Central memory CD8-positive, alpha-beta T cell (primary cell): ENCODE measurements at regions not wholly inside any gene's neighbourhood (a gene's known extent, or its start where the extent isn't known, plus 50 kb on each side); places are given as distances from the start of the nearest gene placed in this dataset.
"Not testable (repeated sequence)": the region's sequence is repeated elsewhere in the genome, so short reads cannot be mapped to it uniquely, and the experiment has no call there.

ENCODE experiments used
- ATAC-seq: fragments of 150-1000 bp; cut with Tn5 transposase; replicated peaks from 2 replicates; pipeline ENCODE4 v1.10.0; 2022; ENCODE audit warnings: mild to moderate bottlenecking, moderate FRiP score, moderate number of reproducible peaks; ENCODE audit not compliant: poor library complexity, severe bottlenecking; ENCODE audit errors: extremely low read depth
- DNase-seq, 2 donors: peaks; one replicate each; pipeline ENCODE4 v3.0.0; 2021; ENCODE audit warnings: low spot score in 2 of 2
- H3K27ac Mint-ChIP-seq: one replicate; pipeline ENCODE4 v1.8.0; 2022; ENCODE audit warnings: low read depth, mild to moderate bottlenecking, moderate library complexity, mixed read lengths
- H3K27me3 Mint-ChIP-seq: one replicate; pipeline ENCODE4 v1.8.0; 2022; ENCODE audit warnings: mixed read lengths
- H3K36me3 Mint-ChIP-seq: one replicate; pipeline ENCODE4 v1.8.0; 2022; ENCODE audit warnings: mild to moderate bottlenecking, moderate library complexity, mixed read lengths; ENCODE audit not compliant: insufficient read depth
- H3K4me1 Mint-ChIP-seq: one replicate; pipeline ENCODE4 v1.8.0; 2022; ENCODE audit warnings: mixed read lengths
- H3K4me3 Mint-ChIP-seq: one replicate; pipeline ENCODE4 v1.8.0; 2022; ENCODE audit warnings: mild to moderate bottlenecking, moderate library complexity, mixed read lengths
- H3K9me3 Mint-ChIP-seq: one replicate; pipeline ENCODE4 v1.8.0; 2022; ENCODE audit warnings: mixed read lengths

DNA sequence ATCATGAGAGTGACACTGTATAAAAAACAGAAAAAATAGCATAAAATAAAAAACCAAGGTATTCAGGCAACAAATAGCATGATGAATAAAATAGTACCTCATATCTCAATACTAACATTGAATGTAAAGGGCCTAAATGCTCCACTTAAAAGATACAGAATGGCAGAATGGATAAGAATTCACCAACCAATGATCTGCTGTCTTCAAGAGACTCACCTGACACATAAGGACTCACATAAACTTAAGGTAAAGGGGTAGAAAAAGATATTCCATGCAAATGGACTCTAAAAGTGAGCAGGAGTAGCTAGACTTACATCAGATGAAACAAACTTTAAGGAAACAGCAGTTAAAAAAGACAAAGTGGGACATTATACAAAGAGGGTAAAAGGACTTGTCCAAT is 232.4 kb downstream of the RBM26 start:
- not testable (repeated sequence) for H3K27ac Mint-ChIP-seq, H3K4me1 Mint-ChIP-seq, DNase-seq, ATAC-seq, H3K4me3 Mint-ChIP-seq, H3K36me3 Mint-ChIP-seq
- Mint-ChIP-seq H3K27me3 (peaks cover 60% of the 10 kb centered on the region), H3K9me3 (peaks cover 12% of the 10 kb centered on the region)

DNA sequence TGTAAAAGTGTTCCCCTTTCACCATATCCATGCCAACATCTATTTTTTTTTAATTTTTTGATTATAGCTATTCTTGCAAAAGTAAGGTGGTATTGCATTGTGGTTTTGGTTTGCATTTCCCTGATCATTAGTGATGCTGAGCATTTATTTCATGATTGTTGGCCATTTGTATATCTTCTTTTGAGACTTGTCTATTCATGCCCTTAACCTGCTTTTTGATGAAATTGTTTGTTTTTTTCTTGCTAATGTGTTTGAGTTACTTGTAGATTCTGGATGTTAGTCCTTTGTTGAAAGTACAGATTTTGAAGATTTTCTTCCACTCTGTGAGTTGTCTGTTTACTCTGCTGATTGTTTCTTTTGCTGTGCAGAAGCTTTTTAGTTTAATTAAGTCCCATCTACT is 233.1 kb downstream of the RBM26 start:
- H3K36me3 Mint-ChIP-seq, H3K4me3 Mint-ChIP-seq, ATAC-seq, H3K4me1 Mint-ChIP-seq, H3K27ac Mint-ChIP-seq, DNase-seq: not testable (repeated sequence)
- Mint-ChIP-seq H3K27me3 (peaks cover 60% of the 10 kb centered on the region), H3K9me3 (peaks cover 12% of the 10 kb centered on the region)

DNA sequence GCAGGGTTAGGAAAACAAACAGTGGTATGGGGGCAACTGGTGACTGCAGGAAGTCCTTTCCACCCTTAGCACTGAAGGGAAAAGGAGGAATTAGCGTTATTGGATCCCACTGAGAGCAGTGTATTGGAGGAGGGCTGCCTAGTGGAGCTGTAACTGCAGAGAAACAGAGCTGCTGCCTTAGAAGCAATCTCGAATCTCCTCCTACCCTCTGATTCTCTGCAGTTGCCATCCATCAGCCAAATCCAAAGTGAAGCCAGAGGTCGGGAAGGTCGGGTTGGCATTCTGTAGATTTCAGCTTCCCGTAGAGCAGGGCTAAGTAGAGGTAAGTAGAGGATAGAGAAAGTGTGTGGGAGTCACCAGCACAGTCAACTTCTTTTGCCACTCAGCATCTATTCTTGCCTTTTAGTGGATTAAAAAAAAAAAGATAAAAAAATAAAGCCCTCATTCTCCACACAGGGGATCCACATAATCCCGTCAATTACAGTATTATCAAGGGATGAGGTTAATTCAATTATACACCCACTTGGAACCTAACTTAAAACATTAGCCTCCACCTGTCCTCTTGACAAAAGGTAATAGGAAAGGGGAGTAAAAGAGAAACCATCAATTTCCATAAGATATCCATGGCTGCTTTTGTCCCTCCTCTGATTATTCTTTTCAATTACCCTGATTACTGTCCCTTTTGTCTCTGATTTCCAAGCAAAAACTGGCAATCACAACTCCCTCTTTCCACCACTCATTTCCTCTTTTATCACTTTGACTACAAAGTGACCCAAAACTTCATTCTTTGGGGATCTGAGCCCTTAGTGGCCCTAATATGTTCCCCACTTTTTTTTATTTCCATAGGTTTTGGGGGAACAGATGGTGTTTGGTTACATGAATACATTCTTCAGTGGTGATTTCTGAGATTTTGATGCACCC is 234.7 kb downstream of the RBM26 start:
- Mint-ChIP-seq H3K27ac (no peak overlapping the region), H3K27me3 (peaks cover 68% of the 10 kb centered on the region), H3K36me3 (peaks cover 2% of the 10 kb centered on the region), H3K9me3 (peaks cover 18% of the 10 kb centered on the region), H3K4me3 (no peak overlapping the region), H3K4me1 (no peaks in the 10 kb centered on the region)
- DNase-seq (no peak), ATAC-seq (no peak)

DNA sequence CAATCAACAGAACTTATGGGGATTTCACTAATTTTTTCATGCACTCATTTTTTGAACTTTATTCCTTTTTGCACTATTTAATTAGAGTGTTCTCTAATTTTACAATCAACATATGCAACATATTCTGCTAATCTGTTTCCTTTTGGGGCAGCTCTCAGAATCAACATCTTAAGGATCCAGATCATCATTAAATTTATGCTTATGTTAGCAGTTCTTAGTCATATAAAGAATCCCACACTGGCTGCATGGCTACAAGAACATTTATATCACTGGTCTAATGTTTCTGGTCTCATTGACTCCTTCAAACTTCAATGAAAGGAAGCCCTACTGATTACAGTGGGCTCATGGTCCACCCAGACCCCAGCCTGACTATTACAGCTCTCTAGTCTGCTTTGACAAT is 245.2 kb downstream of the RBM26 start:
- no peaks in the 10 kb centered on the region for H3K9me3 Mint-ChIP-seq
- no peak for ATAC-seq

DNA sequence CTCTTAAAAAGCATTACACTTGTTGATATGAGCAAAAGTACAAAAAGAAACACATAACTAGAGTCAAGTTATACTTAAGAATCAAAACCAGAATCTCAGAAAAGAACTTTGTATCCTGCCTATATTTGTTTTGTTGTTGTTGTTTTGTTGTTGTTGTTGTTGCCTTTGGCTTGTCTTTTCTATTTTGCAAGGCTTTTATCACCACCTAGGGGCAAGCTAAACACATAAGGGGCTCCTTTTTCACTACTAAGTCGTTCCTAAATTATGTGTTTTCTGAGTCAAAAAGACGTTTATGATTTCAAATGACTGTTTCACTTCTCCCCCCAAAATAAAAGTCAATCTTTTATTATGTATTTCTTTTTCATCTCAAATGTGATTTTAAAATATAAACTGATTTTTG is 250.2 kb downstream of the RBM26 start:
- no peak for ATAC-seq
- peaks cover 1% of the 10 kb centered on the region for H3K36me3 Mint-ChIP-seq

More for the DNA sequence above, 245.2 kb downstream of the RBM26 start:
- H3K4me3 Mint-ChIP-seq = no peak overlapping the region
- H3K4me1 Mint-ChIP-seq = no peaks in the 10 kb centered on the region
- no peak overlapping the region for H3K27ac Mint-ChIP-seq
- peaks cover 60% of the 10 kb centered on the region for H3K27me3 Mint-ChIP-seq
- no peak for DNase-seq
- H3K36me3 Mint-ChIP-seq = peaks cover 3% of the 10 kb centered on the region

DNA sequence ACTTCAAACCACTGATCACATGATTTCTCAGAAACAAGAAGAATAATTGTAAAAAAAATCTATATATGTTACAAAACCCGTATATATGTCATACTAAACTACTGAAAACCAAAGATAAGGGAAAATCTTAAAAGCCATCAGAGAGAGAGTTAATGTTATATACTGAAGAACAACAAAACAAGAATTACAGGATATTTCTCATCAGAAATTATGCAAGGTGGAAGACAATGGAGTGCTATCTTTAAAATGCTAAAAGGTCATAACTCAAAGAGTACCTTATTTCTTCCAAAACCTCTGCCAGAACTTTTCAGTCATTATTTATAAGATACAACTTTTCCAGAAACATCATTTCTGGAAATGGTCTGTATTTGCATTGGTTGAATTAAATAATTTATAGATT is 256.8 kb downstream of the RBM26 start:
- H3K27me3 Mint-ChIP-seq = peaks cover 57% of the 10 kb centered on the region
- no peaks in the 10 kb centered on the region for H3K9me3 Mint-ChIP-seq
- H3K36me3 Mint-ChIP-seq = no peaks in the 10 kb centered on the region

More for the DNA sequence above, 250.2 kb downstream of the RBM26 start:
- Mint-ChIP-seq H3K4me1 (no peaks in the 10 kb centered on the region), H3K4me3 (no peak overlapping the region), H3K9me3 (no peaks in the 10 kb centered on the region), H3K27ac (no peak overlapping the region), H3K27me3 (peaks cover 70% of the 10 kb centered on the region)
- no peak for DNase-seq

DNA sequence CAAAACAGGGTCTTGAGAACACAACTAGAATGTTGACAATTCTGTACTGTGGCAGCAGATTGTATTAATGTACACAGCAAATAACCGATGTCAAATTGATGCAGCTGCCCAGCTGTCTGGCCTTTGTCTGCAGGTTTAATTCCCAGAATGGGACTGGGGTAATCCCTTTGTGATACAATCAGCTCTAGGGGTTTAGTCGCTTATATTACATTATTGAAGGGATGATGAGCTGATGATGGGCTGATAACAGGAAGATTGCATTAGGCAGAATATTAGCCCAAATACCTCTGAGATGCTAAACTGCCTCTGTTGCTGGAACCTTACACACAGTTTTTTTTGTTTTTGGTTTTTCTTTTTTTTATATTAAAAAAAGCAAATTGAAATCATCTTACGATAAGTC is 265.0 kb downstream of the RBM26 start:
- H3K27me3 Mint-ChIP-seq = peaks cover 30% of the 10 kb centered on the region
- H3K36me3 Mint-ChIP-seq = no peaks in the 10 kb centered on the region
- no peaks in the 10 kb centered on the region for H3K4me1 Mint-ChIP-seq
- H3K9me3 Mint-ChIP-seq = no peaks in the 10 kb centered on the region
- DNase-seq = no peak
- H3K4me3 Mint-ChIP-seq = no peak overlapping the region
- H3K27ac Mint-ChIP-seq = no peak overlapping the region
- ATAC-seq = no peak

More for the DNA sequence above, 256.8 kb downstream of the RBM26 start:
- ATAC-seq = no peak
- H3K4me3 Mint-ChIP-seq = no peak overlapping the region
- H3K27ac Mint-ChIP-seq = no peak overlapping the region
- DNase-seq = no peak
- H3K4me1 Mint-ChIP-seq = no peaks in the 10 kb centered on the region

DNA sequence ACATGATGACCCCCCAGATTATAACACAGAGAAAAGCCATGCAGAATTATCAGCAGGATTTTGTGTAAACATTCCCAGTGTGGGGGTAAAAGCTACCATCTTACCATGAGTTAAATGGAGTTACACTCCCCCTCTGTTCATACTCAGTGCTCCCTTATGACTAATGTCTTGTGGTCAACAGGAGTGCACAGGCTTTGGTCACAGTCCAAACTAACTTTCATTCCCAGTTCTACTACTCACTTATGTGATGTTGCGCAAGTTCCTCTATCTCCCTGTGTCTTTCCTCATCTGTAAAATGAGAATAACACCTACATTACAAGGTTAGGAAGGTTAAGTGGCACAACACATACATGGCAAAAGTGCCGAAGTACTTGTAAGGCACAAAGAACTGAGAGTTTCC is 277.9 kb downstream of the RBM26 start:
- no peak overlapping the region for H3K27ac Mint-ChIP-seq
- no peak for ATAC-seq
- H3K4me1 Mint-ChIP-seq = no peaks in the 10 kb centered on the region
- H3K36me3 Mint-ChIP-seq = no peaks in the 10 kb centered on the region
- DNase-seq = no peak
- H3K9me3 Mint-ChIP-seq = peaks cover 4% of the 10 kb centered on the region
- peaks cover 63% of the 10 kb centered on the region for H3K27me3 Mint-ChIP-seq
- H3K4me3 Mint-ChIP-seq = no peak overlapping the region

DNA sequence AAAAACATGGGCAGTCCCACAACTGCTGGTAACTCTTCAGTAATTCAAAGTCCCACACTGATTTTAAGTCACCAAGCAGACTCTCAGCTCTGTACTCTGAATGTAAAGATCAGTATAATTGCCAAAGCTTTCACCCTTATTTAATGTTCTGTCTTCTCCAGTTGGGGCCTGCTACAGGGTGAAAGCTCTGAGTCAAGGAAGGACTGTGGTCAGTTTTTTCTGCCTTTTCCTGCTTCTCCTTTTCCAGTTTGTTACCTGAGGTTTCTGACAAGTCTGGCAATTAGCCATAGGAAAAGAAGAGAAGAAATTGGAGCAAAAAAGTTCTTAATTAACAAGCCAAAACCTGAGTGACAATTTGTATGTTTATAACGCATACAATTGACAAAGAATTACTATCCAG is 279.3 kb downstream of the RBM26 start:
- H3K9me3 Mint-ChIP-seq = peaks cover 4% of the 10 kb centered on the region
- no peak overlapping the region for H3K4me3 Mint-ChIP-seq
- H3K27ac Mint-ChIP-seq = no peak overlapping the region
- H3K27me3 Mint-ChIP-seq = peaks cover 48% of the 10 kb centered on the region
- ATAC-seq = no peak
- no peaks in the 10 kb centered on the region for H3K4me1 Mint-ChIP-seq
- no peak for DNase-seq
- H3K36me3 Mint-ChIP-seq = no peaks in the 10 kb centered on the region

DNA sequence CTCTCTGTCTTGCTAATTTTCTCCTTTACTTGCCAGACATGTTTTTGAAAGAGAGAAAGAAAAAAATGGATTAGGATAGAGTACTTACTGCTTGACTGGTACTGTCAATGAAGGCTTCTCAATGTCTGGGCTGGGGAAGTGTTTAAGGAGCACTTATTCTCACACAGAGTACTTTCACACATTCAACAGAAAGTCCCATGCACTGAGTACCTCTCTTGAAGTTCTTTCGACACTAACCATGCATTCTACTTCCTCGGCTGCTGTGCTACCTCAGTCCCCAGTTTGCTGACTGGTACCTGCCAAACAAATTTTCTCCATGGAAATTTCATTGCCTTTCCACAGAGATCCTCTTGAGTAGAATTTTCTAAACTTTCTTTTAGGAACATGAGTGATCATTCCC is 281.9 kb downstream of the RBM26 start:
- no peaks in the 10 kb centered on the region for H3K36me3 Mint-ChIP-seq
- ATAC-seq (no peak), DNase-seq (no peak)
- no peaks in the 10 kb centered on the region for H3K4me1 Mint-ChIP-seq
- H3K4me3 Mint-ChIP-seq = no peak overlapping the region
- peaks cover 4% of the 10 kb centered on the region for H3K9me3 Mint-ChIP-seq
- H3K27ac Mint-ChIP-seq = no peak overlapping the region
- peaks cover 35% of the 10 kb centered on the region for H3K27me3 Mint-ChIP-seq

DNA sequence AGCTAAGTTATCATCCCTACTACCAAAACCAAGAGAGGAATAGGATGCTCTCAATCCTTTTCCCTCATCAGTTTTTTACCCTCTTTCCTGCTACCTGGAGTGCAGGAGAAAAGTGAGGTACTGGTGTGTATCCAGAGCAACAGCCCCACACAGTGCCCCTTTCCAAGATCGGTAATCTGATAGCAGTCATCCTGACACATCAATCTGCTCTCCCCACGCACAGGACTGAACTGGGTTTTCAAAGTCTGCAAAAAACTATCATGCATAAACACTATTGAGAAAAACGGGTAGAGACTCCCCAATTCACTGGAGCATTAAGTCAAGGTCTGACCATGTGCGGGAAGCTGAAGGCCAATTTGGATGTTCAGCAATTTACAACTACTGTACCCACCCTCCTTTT is 284.8 kb downstream of the RBM26 start:
- Mint-ChIP-seq H3K27ac (no peak overlapping the region), H3K4me3 (no peak overlapping the region), H3K9me3 (no peaks in the 10 kb centered on the region), H3K27me3 (peaks cover 28% of the 10 kb centered on the region), H3K36me3 (peaks cover 1% of the 10 kb centered on the region), H3K4me1 (no peaks in the 10 kb centered on the region)
- DNase-seq = no peak
- ATAC-seq = no peak

DNA sequence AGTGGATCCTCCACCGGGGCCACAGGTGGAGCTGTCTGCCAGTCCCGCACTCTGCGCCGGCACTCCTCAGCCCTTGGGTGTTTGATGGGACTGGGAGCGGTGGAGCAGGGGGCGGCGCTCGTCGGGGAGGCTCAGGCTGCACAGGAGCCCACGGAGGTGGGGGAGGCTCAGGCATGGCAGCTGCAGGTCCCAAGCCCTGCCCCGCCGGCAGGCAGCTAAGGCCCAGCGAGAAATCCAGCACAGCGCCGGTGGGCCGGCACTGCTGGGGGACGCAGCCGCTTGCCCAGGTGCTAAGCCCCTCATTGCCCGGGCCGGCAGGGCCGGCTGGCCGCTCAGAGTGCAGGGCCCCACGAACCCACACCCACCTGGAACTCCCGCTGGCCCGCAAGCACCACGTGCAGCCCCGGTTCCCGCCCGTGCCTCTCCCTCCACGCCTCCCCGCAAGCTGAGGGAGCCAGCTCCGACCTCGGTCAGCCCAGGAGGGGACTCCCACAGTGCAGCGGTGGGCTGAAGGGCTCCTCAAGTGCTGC is 286.4 kb downstream of the RBM26 start:
- Mint-ChIP-seq H3K36me3 (peaks cover 1% of the 10 kb centered on the region), H3K4me1 (no peaks in the 10 kb centered on the region), H3K27me3 (peaks cover 20% of the 10 kb centered on the region), H3K27ac (no peak overlapping the region), H3K4me3 (no peak overlapping the region), H3K9me3 (no peaks in the 10 kb centered on the region)
- DNase-seq = no peak
- no peak for ATAC-seq

DNA sequence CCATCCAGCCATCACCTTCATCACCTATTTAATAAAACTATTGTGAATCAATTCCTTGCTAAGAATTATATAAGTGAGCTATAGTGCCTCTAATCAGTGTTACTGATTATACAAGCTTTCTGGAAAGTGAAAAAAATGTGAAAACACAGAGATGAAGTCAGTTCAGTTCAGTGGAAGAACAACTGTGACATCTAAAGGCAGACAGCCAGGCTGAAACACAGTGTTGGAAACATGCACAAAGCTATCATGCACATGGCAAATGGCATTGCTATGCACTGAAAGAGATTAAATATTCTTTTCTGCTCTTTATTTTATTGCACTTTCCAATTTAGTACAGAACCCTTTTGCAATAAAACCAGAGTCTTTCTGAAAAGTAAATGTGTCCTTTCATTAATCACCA is 294.0 kb downstream of the RBM26 start:
- ATAC-seq (no peak), DNase-seq (no peak)
- H3K9me3 Mint-ChIP-seq = no peaks in the 10 kb centered on the region
- no peak overlapping the region for H3K4me3 Mint-ChIP-seq
- no peaks in the 10 kb centered on the region for H3K36me3 Mint-ChIP-seq
- H3K27ac Mint-ChIP-seq = no peak overlapping the region
- H3K27me3 Mint-ChIP-seq = no peaks in the 10 kb centered on the region
- no peaks in the 10 kb centered on the region for H3K4me1 Mint-ChIP-seq
